WTC11 (cell line): ENCODE measurements at regions not wholly inside any gene's neighbourhood (a gene's known extent, or its start where the extent isn't known, plus 50 kb on each side); places are given as distances from the start of the nearest gene placed in this dataset.

Experiments
- ATAC-seq: fragments of 200-7000 bp; cut with Tn5 transposase; 2 replicates; pipeline ENCODE4 v1.10.0; 2021; ENCODE audit warnings: mild to moderate bottlenecking, moderate library complexity
- CTCF ChIA-PET: fragments of 300-600 bp; sonication (Branson Sonifier 250); formaldehyde crosslinking; loops from one replicate; lab custom pipeline; 2021; ENCODE audit warnings: antibody characterized with exemption; lab: Charles Lee
- POLR2A ChIA-PET: fragments of 350-600 bp; sonication (Branson Sonifier 250); formaldehyde crosslinking; loops from one replicate; lab custom pipeline; 2021; ENCODE audit warnings: antibody characterized with exemption; lab: Charles Lee
- DNase-seq: peaks from one replicate; pipeline ENCODE4 v3.0.0; 2021; ENCODE audit warnings: low spot score
- H3K27ac Mint-ChIP-seq: 2 replicates; pipeline ENCODE4 v1.8.0; 2021; ENCODE audit warnings: mixed read lengths
- H3K27me3 Mint-ChIP-seq: 2 replicates; pipeline ENCODE4 v1.8.0; 2021; ENCODE audit warnings: low read depth, mild to moderate bottlenecking, moderate library complexity, mixed read lengths
- H3K36me3 Mint-ChIP-seq: 2 replicates; pipeline ENCODE4 v1.8.0; 2021; ENCODE audit warnings: mixed read lengths
- H3K4me1 Mint-ChIP-seq: 2 replicates; pipeline ENCODE4 v1.8.0; 2022; ENCODE audit warnings: mixed read lengths
- H3K4me3 Mint-ChIP-seq: 2 replicates; pipeline ENCODE4 v1.8.0; 2021; ENCODE audit warnings: mild to moderate bottlenecking, moderate library complexity, mixed read lengths
- H3K9me3 Mint-ChIP-seq: 2 replicates; pipeline ENCODE4 v1.8.0; 2021; ENCODE audit warnings: mixed read lengths
- FOXK1 ChIP-seq: sonication (generic); formaldehyde crosslinking; IDR thresholded peaks from 2 replicates; pipeline ENCODE4 v1.8.0; 2022; ENCODE audit warnings: mild to moderate bottlenecking, moderate library complexity, missing genetic modification reagents
- GABPB1 ChIP-seq: sonication (generic); formaldehyde crosslinking; IDR thresholded peaks from 2 replicates; pipeline ENCODE4 v1.8.1; 2023; ENCODE audit warnings: mild to moderate bottlenecking, missing genetic modification reagents
- KAT7 ChIP-seq: sonication (generic); formaldehyde crosslinking; IDR thresholded peaks from 2 replicates; pipeline ENCODE4 v1.8.1; 2023; ENCODE audit warnings: missing genetic modification reagents, mild to moderate bottlenecking, borderline replicate concordance
- NFATC4 ChIP-seq: fragments of 250-450 bp; sonication (Bioruptor Pico); IDR thresholded peaks from 2 replicates; pipeline ENCODE4 v1.9.0; 2021; ENCODE audit warnings: mild to moderate bottlenecking
- NR2C2 ChIP-seq: sonication (generic); formaldehyde crosslinking; IDR thresholded peaks from 2 replicates; pipeline ENCODE4 v1.8.0; 2022; ENCODE audit warnings: mild to moderate bottlenecking, missing genetic modification reagents
- OVOL2 ChIP-seq: fragments of 250-450 bp; sonication (Bioruptor Pico); IDR thresholded peaks from 2 replicates; pipeline ENCODE4 v1.9.0; 2021; ENCODE audit warnings: mild to moderate bottlenecking, borderline replicate concordance
- RORB ChIP-seq: fragments of 250-450 bp; sonication (Bioruptor Pico); IDR thresholded peaks from 2 replicates; pipeline ENCODE4 v1.9.0; 2021; ENCODE audit warnings: mild to moderate bottlenecking
- TEAD1 ChIP-seq: sonication (generic); formaldehyde crosslinking; IDR thresholded peaks from 2 replicates; pipeline ENCODE4 v1.8.0; 2022; ENCODE audit warnings: mild to moderate bottlenecking, missing genetic modification reagents
- TEAD4 ChIP-seq: sonication (generic); formaldehyde crosslinking; IDR thresholded peaks from 2 replicates; pipeline ENCODE4 v1.8.0; 2022; ENCODE audit warnings: mild to moderate bottlenecking, missing genetic modification reagents
- ZNF138 ChIP-seq: sonication (generic); formaldehyde crosslinking; conservative IDR thresholded peaks from 2 replicates; pipeline ENCODE4 v1.8.1; 2022; ENCODE audit warnings: mild to moderate bottlenecking, moderate library complexity, missing genetic modification reagents
- ZNF396 ChIP-seq: fragments of 250-450 bp; sonication (Bioruptor Pico); IDR thresholded peaks from 2 replicates; pipeline ENCODE4 v1.8.0; 2021; ENCODE audit warnings: mild to moderate bottlenecking, moderate library complexity, borderline replicate concordance
- TF ChIP-seq, protein P1 (sequence below): fragments of 250-450 bp; sonication (Bioruptor Pico); IDR thresholded peaks from 2 replicates; pipeline ENCODE4 v1.9.0; 2021; ENCODE audit warnings: moderate library complexity, mild to moderate bottlenecking, inconsistent platforms, borderline replicate concordance
- TF ChIP-seq, protein P2 (sequence below): sonication (generic); formaldehyde crosslinking; IDR thresholded peaks from 2 replicates; pipeline ENCODE4 v1.8.1; 2022; ENCODE audit warnings: low read depth, mild to moderate bottlenecking, moderate library complexity, missing genetic modification reagents, borderline replicate concordance
- TF ChIP-seq, protein P3 (sequence below): sonication (generic); formaldehyde crosslinking; IDR thresholded peaks from 2 replicates; pipeline ENCODE4 v1.8.1; 2022; ENCODE audit warnings: mild to moderate bottlenecking, missing genetic modification reagents, moderate library complexity, borderline replicate concordance
- TF ChIP-seq, protein P4 (sequence below): sonication (generic); formaldehyde crosslinking; IDR thresholded peaks from 2 replicates; pipeline ENCODE4 v1.8.1; 2022; ENCODE audit warnings: low read depth, missing genetic modification reagents, borderline replicate concordance
- TF ChIP-seq, protein P5 (sequence below): sonication (generic); formaldehyde crosslinking; IDR thresholded peaks from 2 replicates; pipeline ENCODE4 v1.8.0; 2023; ENCODE audit warnings: missing genetic modification reagents
- TF ChIP-seq, protein P6 (sequence below): sonication (generic); formaldehyde crosslinking; IDR thresholded peaks from 2 replicates; pipeline ENCODE4 v1.8.1; 2022; ENCODE audit warnings: missing genetic modification reagents, borderline replicate concordance

DNA sequence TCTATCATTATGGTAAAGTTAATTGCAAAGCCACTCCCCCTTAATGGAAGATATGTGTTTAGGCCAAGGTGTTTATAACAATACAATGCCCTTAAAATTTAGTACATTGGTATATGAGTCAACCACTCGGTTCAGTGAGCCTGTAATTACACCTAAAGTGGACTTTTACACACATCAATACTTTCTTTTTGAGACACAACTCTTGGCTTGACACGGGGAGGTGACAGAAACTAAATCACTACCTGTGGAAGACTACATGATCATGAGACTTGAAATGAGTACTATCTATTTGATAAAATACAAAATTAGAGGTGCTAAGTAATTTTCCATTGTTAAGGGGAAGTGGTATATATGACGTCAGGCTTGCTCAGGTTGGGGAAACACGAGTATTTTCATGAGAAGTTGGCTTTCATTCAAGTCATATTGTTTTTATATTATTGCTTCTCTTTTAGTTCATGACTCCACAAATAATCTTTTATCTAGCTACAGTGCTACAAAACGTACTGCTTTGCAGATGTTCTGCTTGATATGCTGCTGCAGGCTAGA is 918.3 kb downstream of the ARAP2 start:
- CTCF ChIA-PET, result no interaction called here
- no peaks in the 10 kb centered on the region for H3K4me1 Mint-ChIP-seq
- POLR2A ChIA-PET, result no interaction called here
- TF ChIP-seq KAT7 (CRISPR knock-in tag) (no peak), ZNF396 (CRISPR knock-in tag) (no peak), TEAD1 (CRISPR knock-in tag) (no peak), NFATC4 (CRISPR knock-in tag) (no peak), FOXK1 (CRISPR knock-in tag) (no peak)
- TF ChIP-seq, protein P1, sequence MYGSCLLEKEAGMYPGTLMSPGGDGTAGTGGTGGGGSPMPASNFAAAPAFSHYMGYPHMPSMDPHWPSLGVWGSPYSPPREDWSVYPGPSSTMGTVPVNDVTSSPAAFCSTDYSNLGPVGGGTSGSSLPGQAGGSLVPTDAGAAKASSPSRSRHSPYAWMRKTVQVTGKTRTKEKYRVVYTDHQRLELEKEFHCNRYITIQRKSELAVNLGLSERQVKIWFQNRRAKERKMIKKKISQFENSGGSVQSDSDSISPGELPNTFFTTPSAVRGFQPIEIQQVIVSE, result no peak
- TF ChIP-seq, protein P2, sequence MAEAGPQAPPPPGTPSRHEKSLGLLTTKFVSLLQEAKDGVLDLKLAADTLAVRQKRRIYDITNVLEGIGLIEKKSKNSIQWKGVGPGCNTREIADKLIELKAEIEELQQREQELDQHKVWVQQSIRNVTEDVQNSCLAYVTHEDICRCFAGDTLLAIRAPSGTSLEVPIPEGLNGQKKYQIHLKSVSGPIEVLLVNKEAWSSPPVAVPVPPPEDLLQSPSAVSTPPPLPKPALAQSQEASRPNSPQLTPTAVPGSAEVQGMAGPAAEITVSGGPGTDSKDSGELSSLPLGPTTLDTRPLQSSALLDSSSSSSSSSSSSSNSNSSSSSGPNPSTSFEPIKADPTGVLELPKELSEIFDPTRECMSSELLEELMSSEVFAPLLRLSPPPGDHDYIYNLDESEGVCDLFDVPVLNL (CRISPR knock-in tag), result no peak
- TF ChIP-seq, protein P3, sequence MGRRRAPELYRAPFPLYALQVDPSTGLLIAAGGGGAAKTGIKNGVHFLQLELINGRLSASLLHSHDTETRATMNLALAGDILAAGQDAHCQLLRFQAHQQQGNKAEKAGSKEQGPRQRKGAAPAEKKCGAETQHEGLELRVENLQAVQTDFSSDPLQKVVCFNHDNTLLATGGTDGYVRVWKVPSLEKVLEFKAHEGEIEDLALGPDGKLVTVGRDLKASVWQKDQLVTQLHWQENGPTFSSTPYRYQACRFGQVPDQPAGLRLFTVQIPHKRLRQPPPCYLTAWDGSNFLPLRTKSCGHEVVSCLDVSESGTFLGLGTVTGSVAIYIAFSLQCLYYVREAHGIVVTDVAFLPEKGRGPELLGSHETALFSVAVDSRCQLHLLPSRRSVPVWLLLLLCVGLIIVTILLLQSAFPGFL (CRISPR knock-in tag), result no peak
- peaks cover 20% of the 10 kb centered on the region for H3K9me3 Mint-ChIP-seq
- H3K36me3 Mint-ChIP-seq, result no peaks in the 10 kb centered on the region
- no peaks in the 10 kb centered on the region for H3K27me3 Mint-ChIP-seq
- ATAC-seq (no peak), DNase-seq (no peak)
- no peak overlapping the region for H3K27ac Mint-ChIP-seq
- H3K4me3 Mint-ChIP-seq, result no peak overlapping the region

DNA sequence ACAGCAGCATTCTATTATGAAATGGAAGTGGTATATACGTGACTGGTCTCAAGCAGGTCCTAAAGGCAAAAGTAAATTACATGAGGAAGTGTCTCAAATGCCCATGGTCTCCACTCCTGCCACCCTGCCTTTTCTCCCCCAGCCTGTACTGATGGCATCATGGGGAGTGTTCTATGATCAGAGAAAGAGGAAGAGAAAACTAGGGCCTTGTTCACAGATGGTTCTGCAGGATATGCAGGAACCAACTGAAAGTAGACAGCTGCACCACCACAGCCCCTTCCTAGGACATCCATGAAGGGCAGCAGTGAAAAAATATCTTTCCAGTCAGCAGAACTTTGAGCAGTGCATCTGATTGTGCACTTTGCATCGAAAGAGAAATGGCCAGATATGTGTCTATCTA is 901.5 kb downstream of the ARAP2 start:
- ChIA-PET CTCF (no interaction called here), POLR2A (no interaction called here)
- peaks cover 40% of the 10 kb centered on the region for H3K9me3 Mint-ChIP-seq
- ATAC-seq (no peak), DNase-seq (no peak)
- H3K27ac Mint-ChIP-seq, result no peak overlapping the region
- no peak for TF ChIP-seq ZNF138 (CRISPR knock-in tag)
- no peak for TF ChIP-seq OVOL2 (CRISPR knock-in tag)
- no peak for TF ChIP-seq NR2C2 (CRISPR knock-in tag)
- TF ChIP-seq, protein P4, sequence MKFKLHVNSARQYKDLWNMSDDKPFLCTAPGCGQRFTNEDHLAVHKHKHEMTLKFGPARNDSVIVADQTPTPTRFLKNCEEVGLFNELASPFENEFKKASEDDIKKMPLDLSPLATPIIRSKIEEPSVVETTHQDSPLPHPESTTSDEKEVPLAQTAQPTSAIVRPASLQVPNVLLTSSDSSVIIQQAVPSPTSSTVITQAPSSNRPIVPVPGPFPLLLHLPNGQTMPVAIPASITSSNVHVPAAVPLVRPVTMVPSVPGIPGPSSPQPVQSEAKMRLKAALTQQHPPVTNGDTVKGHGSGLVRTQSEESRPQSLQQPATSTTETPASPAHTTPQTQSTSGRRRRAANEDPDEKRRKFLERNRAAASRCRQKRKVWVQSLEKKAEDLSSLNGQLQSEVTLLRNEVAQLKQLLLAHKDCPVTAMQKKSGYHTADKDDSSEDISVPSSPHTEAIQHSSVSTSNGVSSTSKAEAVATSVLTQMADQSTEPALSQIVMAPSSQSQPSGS (CRISPR knock-in tag), result no peak
- H3K27me3 Mint-ChIP-seq, result no peaks in the 10 kb centered on the region
- H3K4me1 Mint-ChIP-seq, result no peaks in the 10 kb centered on the region
- no peak overlapping the region for H3K4me3 Mint-ChIP-seq
- no peaks in the 10 kb centered on the region; the same call in 1 of the 2 replicates for H3K36me3 Mint-ChIP-seq

DNA sequence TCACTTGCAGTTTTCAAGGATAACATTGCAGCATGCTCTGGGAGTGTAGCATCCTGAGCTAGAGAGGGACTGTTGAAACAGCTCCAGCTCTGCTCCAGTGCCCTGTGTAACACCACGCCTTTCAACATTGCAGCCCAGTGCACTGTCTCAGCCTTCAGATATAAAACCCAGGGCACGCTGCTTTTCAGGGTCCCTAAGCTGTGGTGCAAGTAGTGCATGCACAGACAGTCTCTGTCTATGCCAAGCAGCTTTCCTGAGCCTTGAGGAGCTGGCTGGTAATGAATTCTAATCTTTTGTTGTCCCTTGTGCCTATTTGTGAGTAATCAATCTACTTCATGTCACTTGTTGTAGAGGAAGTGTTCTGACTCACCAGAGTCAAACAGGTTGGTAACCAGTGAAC is 897.0 kb downstream of the ARAP2 start:
- no peak for DNase-seq
- ChIA-PET CTCF (no interaction called here), POLR2A (no interaction called here)
- TF ChIP-seq, protein P2 (CRISPR knock-in tag), result no peak
- TF ChIP-seq, protein P5, sequence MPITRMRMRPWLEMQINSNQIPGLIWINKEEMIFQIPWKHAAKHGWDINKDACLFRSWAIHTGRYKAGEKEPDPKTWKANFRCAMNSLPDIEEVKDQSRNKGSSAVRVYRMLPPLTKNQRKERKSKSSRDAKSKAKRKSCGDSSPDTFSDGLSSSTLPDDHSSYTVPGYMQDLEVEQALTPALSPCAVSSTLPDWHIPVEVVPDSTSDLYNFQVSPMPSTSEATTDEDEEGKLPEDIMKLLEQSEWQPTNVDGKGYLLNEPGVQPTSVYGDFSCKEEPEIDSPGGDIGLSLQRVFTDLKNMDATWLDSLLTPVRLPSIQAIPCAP (CRISPR knock-in tag), result no peak
- TF ChIP-seq RORB (no peak), GABPB1 (no peak), TEAD4 (CRISPR knock-in tag) (no peak)
- TF ChIP-seq, protein P6, sequence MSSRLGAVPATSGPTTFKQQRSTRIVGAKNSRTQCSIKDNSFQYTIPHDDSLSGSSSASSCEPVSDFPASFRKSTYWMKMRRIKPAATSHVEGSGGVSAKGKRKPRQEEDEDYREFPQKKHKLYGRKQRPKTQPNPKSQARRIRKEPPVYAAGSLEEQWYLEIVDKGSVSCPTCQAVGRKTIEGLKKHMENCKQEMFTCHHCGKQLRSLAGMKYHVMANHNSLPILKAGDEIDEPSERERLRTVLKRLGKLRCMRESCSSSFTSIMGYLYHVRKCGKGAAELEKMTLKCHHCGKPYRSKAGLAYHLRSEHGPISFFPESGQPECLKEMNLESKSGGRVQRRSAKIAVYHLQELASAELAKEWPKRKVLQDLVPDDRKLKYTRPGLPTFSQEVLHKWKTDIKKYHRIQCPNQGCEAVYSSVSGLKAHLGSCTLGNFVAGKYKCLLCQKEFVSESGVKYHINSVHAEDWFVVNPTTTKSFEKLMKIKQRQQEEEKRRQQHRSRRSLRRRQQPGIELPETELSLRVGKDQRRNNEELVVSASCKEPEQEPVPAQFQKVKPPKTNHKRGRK (CRISPR knock-in tag), result no peak
- no peak overlapping the region for H3K4me3 Mint-ChIP-seq
- H3K27ac Mint-ChIP-seq, result no peak overlapping the region
- ATAC-seq, result no peak
- H3K36me3 Mint-ChIP-seq, result peaks cover 31% of the 10 kb centered on the region
- H3K9me3 Mint-ChIP-seq, result peaks cover 53% of the 10 kb centered on the region
- no peaks in the 10 kb centered on the region for H3K27me3 Mint-ChIP-seq
- no peaks in the 10 kb centered on the region for H3K4me1 Mint-ChIP-seq
